ENCODE measurements at regions not wholly inside any gene's neighbourhood (a gene's known extent, or its start where the extent isn't known, plus 50 kb on each side); places are given as distances from the start of the nearest gene placed in this dataset.

GRCh38 chr14:81715731-81716130 is 182.1 kb upstream of the SEL1L start:
- Mint-ChIP-seq H3K27ac (ENCODE audit: unreplicated experiment) (no peak overlapping the region), H3K9me3 (ENCODE audit: unreplicated experiment) (peaks cover 29% of the 10 kb centered on the region), H3K4me3 (ENCODE audit: unreplicated experiment) (no peak overlapping the region), H3K36me3 (ENCODE audit: unreplicated experiment) (no peaks in the 10 kb centered on the region), H3K27me3 (ENCODE audit: unreplicated experiment) (no peaks in the 10 kb centered on the region), H3K4me1 (ENCODE audit: unreplicated experiment) (no peaks in the 10 kb centered on the region)
- TF ChIP-seq, protein P1, sequence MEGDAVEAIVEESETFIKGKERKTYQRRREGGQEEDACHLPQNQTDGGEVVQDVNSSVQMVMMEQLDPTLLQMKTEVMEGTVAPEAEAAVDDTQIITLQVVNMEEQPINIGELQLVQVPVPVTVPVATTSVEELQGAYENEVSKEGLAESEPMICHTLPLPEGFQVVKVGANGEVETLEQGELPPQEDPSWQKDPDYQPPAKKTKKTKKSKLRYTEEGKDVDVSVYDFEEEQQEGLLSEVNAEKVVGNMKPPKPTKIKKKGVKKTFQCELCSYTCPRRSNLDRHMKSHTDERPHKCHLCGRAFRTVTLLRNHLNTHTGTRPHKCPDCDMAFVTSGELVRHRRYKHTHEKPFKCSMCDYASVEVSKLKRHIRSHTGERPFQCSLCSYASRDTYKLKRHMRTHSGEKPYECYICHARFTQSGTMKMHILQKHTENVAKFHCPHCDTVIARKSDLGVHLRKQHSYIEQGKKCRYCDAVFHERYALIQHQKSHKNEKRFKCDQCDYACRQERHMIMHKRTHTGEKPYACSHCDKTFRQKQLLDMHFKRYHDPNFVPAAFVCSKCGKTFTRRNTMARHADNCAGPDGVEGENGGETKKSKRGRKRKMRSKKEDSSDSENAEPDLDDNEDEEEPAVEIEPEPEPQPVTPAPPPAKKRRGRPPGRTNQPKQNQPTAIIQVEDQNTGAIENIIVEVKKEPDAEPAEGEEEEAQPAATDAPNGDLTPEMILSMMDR (IDR thresholded peaks at IDR 0.05): no peak
- no peak for DNase-seq (ENCODE audit: extremely low spot score, unreplicated experiment)

GRCh38 chr14:81716953-81717352 is 183.3 kb upstream of the SEL1L start:
- Mint-ChIP-seq H3K36me3 (ENCODE audit: unreplicated experiment) (no peaks in the 10 kb centered on the region), H3K4me1 (ENCODE audit: unreplicated experiment) (no peaks in the 10 kb centered on the region), H3K4me3 (ENCODE audit: unreplicated experiment) (no peak overlapping the region), H3K27ac (ENCODE audit: unreplicated experiment) (no peak overlapping the region), H3K27me3 (ENCODE audit: unreplicated experiment) (no peaks in the 10 kb centered on the region), H3K9me3 (ENCODE audit: unreplicated experiment) (peaks cover 27% of the 10 kb centered on the region)
- TF ChIP-seq, protein P1 (IDR thresholded peaks at IDR 0.05): no peak
- DNase-seq (ENCODE audit: extremely low spot score, unreplicated experiment): no peak

GRCh38 chr14:81723956-81724355 is 190.3 kb upstream of the SEL1L start:
- no peak overlapping the region for H3K27ac Mint-ChIP-seq (ENCODE audit: unreplicated experiment)
- DNase-seq (ENCODE audit: extremely low spot score, unreplicated experiment): no peak
- no peak overlapping the region for H3K4me3 Mint-ChIP-seq (ENCODE audit: unreplicated experiment)
- H3K27me3 Mint-ChIP-seq (ENCODE audit: unreplicated experiment): no peaks in the 10 kb centered on the region
- no peaks in the 10 kb centered on the region for H3K36me3 Mint-ChIP-seq (ENCODE audit: unreplicated experiment)
- H3K4me1 Mint-ChIP-seq (ENCODE audit: unreplicated experiment): no peaks in the 10 kb centered on the region
- TF ChIP-seq, protein P1 (IDR thresholded peaks at IDR 0.05): no peak
- H3K9me3 Mint-ChIP-seq (ENCODE audit: unreplicated experiment): peaks cover 18% of the 10 kb centered on the region

- Mint-ChIP-seq H3K36me3 (ENCODE audit: unreplicated experiment) (no peaks in the 10 kb centered on the region), H3K4me3 (ENCODE audit: unreplicated experiment) (no peak overlapping the region), H3K4me1 (ENCODE audit: unreplicated experiment) (no peaks in the 10 kb centered on the region), H3K27ac (ENCODE audit: unreplicated experiment) (no peak overlapping the region), H3K27me3 (ENCODE audit: unreplicated experiment) (no peaks in the 10 kb centered on the region), H3K9me3 (ENCODE audit: unreplicated experiment) (peaks cover 24% of the 10 kb centered on the region)
- TF ChIP-seq, protein P1 (IDR thresholded peaks at IDR 0.05): no peak
- DNase-seq (ENCODE audit: extremely low spot score, unreplicated experiment): no peak
These were observed 193.6 kb upstream of the SEL1L start for GRCh38 chr14:81727218-81727617.

- H3K27me3 Mint-ChIP-seq (ENCODE audit: unreplicated experiment): no peaks in the 10 kb centered on the region
- no peaks in the 10 kb centered on the region for H3K36me3 Mint-ChIP-seq (ENCODE audit: unreplicated experiment)
- H3K9me3 Mint-ChIP-seq (ENCODE audit: unreplicated experiment): peaks cover 35% of the 10 kb centered on the region
- no peak overlapping the region for H3K4me3 Mint-ChIP-seq (ENCODE audit: unreplicated experiment)
- no peaks in the 10 kb centered on the region for H3K4me1 Mint-ChIP-seq (ENCODE audit: unreplicated experiment)
- H3K27ac Mint-ChIP-seq (ENCODE audit: unreplicated experiment): no peak overlapping the region
- TF ChIP-seq, protein P1 (IDR thresholded peaks at IDR 0.05): no peak
- DNase-seq (ENCODE audit: extremely low spot score, unreplicated experiment): no peak
These were observed 194.8 kb upstream of the SEL1L start for GRCh38 chr14:81728447-81728846.

All from osteocyte (in vitro differentiated cells).